NCI-H1436 treated with DMSO at 0.1 percent for 48 hours (cell line): ENCODE measurements at regions not wholly inside any gene's neighbourhood (a gene's known extent, or its start where the extent isn't known, plus 50 kb on each side); places are given as distances from the start of the nearest gene placed in this dataset.
"Not testable (repeated sequence)": the region's sequence is repeated elsewhere in the genome, so short reads cannot be mapped to it uniquely, and the experiment has no call there.

ENCODE experiments used
- DNase-seq: peaks from one replicate; lab custom pipeline; 2025; lab: John Stamatoyannopoulos, UW

GRCh38 chr13:97875911-97876310 is 77.6 kb upstream of the IPO5 start:
- DNase-seq = no peak

GRCh38 chr13:97878431-97879375 is 74.8 kb upstream of the IPO5 start:
- DNase-seq = no peak

GRCh38 chr13:97879646-97880310 is 73.7 kb upstream of the IPO5 start:
- DNase-seq = no peak

- no peak for DNase-seq
Observed at GRCh38 chr13:97880311-97880675, 73.2 kb upstream of the IPO5 start.

GRCh38 chr13:97881556-97881955 is 71.9 kb upstream of the IPO5 start:
- no peak for DNase-seq

GRCh38 chr13:97883396-97883795 is 70.1 kb upstream of the IPO5 start:
- DNase-seq = no peak

GRCh38 chr13:97884707-97885468 is 68.6 kb upstream of the IPO5 start:
- DNase-seq = no peak

GRCh38 chr13:97885641-97886040 is 67.8 kb upstream of the IPO5 start:
- DNase-seq = no peak

GRCh38 chr13:97889803-97890202 is 63.7 kb upstream of the IPO5 start:
- DNase-seq = no peak

GRCh38 chr13:97890573-97890972 is 62.9 kb upstream of the IPO5 start:
- no peak for DNase-seq

- not testable (repeated sequence) for DNase-seq
Observed at GRCh38 chr13:97891964-97892363, 61.5 kb upstream of the IPO5 start.

GRCh38 chr13:97892717-97893116 is 60.8 kb upstream of the IPO5 start:
- DNase-seq = no peak

- no peak for DNase-seq
Observed at GRCh38 chr13:97895383-97895782, 58.1 kb upstream of the IPO5 start.

GRCh38 chr13:97896446-97896845 is 57.0 kb upstream of the IPO5 start:
- no peak for DNase-seq

GRCh38 chr13:97901716-97902115 is 51.8 kb upstream of the IPO5 start:
- DNase-seq = no peak
